ENCODE measurements at regions not wholly inside any gene's neighbourhood (a gene's known extent, or its start where the extent isn't known, plus 50 kb on each side); places are given as distances from the start of the nearest gene placed in this dataset.

GRCh38 chr22:44596396-44597125 is 98.5 kb upstream of the RTL6 start:
- DNase-seq (ENCODE audit: low read depth in 4 of 4, low spot score in 3 of 4): no peak

GRCh38 chr22:44595841-44596341 is 97.9 kb upstream of the RTL6 start:
- DNase-seq (ENCODE audit: low read depth in 4 of 4, low spot score in 3 of 4): peak in 3 of 4 donors; percentile 54 to 79 (median 60)

- no peak for DNase-seq (ENCODE audit: low read depth in 4 of 4, low spot score in 3 of 4)
Measured at GRCh38 chr22:44594951-44595350, 96.9 kb upstream of the RTL6 start.

GRCh38 chr22:44592824-44593148 is 94.8 kb upstream of the RTL6 start:
- no peak for DNase-seq (ENCODE audit: low read depth in 4 of 4, low spot score in 3 of 4)

GRCh38 chr22:44592126-44592823 is 94.2 kb upstream of the RTL6 start:
- DNase-seq (ENCODE audit: low read depth in 4 of 4, low spot score in 3 of 4): no peak

- DNase-seq (ENCODE audit: low read depth in 4 of 4, low spot score in 3 of 4): no peak
Measured at GRCh38 chr22:44591146-44591790, 93.2 kb upstream of the RTL6 start.

- no peak for DNase-seq (ENCODE audit: low read depth in 4 of 4, low spot score in 3 of 4)
Measured at GRCh38 chr22:44590291-44590690, 92.3 kb upstream of the RTL6 start.

GRCh38 chr22:44589831-44590230 is 91.8 kb upstream of the RTL6 start:
- DNase-seq (ENCODE audit: low read depth in 4 of 4, low spot score in 3 of 4): no peak

- no peak for DNase-seq (ENCODE audit: low read depth in 4 of 4, low spot score in 3 of 4)
Measured at GRCh38 chr22:44588348-44588747, 90.3 kb upstream of the RTL6 start.

GRCh38 chr22:44587737-44588310 is 89.8 kb upstream of the RTL6 start:
- DNase-seq (ENCODE audit: low read depth in 4 of 4, low spot score in 3 of 4): no peak

GRCh38 chr22:44586999-44587736 is 89.1 kb upstream of the RTL6 start:
- peak in 1 of 4 donors; percentile 48 for DNase-seq (ENCODE audit: low read depth in 4 of 4, low spot score in 3 of 4)

GRCh38 chr22:44586351-44586990 is 88.4 kb upstream of the RTL6 start:
- no peak for DNase-seq (ENCODE audit: low read depth in 4 of 4, low spot score in 3 of 4)

GRCh38 chr22:44585559-44586350 is 87.7 kb upstream of the RTL6 start:
- no peak for DNase-seq (ENCODE audit: low read depth in 4 of 4, low spot score in 3 of 4)

GRCh38 chr22:44584256-44584902 is 86.3 kb upstream of the RTL6 start:
- no peak for DNase-seq (ENCODE audit: low read depth in 4 of 4, low spot score in 3 of 4)

GRCh38 chr22:44583854-44584253 is 85.8 kb upstream of the RTL6 start:
- DNase-seq (ENCODE audit: low read depth in 4 of 4, low spot score in 3 of 4): no peak

GRCh38 chr22:44583061-44583760 is 85.2 kb upstream of the RTL6 start:
- no peak for DNase-seq (ENCODE audit: low read depth in 4 of 4, low spot score in 3 of 4)

- no peak for DNase-seq (ENCODE audit: low read depth in 4 of 4, low spot score in 3 of 4)
Measured at GRCh38 chr22:44582016-44582415, 84.0 kb upstream of the RTL6 start.

- DNase-seq (ENCODE audit: low read depth in 4 of 4, low spot score in 3 of 4): no peak
Measured at GRCh38 chr22:44581096-44581435, 83.0 kb upstream of the RTL6 start.
